ENCODE measurements at regions not wholly inside any gene's neighbourhood (a gene's known extent, or its start where the extent isn't known, plus 50 kb on each side); places are given as distances from the start of the nearest gene placed in this dataset.

- no peak overlapping the region for H3K4me3 ChIP-seq (ENCODE audit: low read depth, low read length)
- DNase-seq (ENCODE audit: low read depth): no peak
- in situ Hi-C loops (cut with HindIII; ENCODE audit: low sequenced_read_pairs): no loop called here
- TF ChIP-seq, protein P1, sequence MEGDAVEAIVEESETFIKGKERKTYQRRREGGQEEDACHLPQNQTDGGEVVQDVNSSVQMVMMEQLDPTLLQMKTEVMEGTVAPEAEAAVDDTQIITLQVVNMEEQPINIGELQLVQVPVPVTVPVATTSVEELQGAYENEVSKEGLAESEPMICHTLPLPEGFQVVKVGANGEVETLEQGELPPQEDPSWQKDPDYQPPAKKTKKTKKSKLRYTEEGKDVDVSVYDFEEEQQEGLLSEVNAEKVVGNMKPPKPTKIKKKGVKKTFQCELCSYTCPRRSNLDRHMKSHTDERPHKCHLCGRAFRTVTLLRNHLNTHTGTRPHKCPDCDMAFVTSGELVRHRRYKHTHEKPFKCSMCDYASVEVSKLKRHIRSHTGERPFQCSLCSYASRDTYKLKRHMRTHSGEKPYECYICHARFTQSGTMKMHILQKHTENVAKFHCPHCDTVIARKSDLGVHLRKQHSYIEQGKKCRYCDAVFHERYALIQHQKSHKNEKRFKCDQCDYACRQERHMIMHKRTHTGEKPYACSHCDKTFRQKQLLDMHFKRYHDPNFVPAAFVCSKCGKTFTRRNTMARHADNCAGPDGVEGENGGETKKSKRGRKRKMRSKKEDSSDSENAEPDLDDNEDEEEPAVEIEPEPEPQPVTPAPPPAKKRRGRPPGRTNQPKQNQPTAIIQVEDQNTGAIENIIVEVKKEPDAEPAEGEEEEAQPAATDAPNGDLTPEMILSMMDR (IDR thresholded peaks at IDR 0.05; ENCODE audit: low read depth, low read length, missing control alignments): no peak
These were observed 75.5 kb upstream of the CBLB start for GRCh38 chr3:105944276-105944675.

DNA sequence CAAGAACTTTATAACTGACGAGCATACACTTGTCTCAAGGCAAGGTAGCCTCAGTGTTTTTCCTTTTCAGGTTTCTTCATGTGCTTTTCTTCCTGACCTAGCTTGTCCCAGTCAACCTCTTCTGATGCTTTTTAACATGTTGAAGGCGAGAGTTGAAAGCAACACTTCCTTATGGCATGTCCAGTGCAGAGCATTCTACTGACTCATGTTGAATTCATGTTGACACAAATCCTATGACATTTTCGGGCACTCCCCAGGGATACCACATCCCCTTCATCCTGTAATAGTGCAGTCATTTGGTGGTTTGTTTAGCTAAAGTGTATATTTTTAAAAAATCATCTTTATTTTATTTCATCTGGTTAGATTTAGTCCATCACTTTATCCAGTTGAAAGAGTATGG lies 75.9 kb upstream of the CBLB start:
- in situ Hi-C loops (cut with HindIII; ENCODE audit: low sequenced_read_pairs): no loop called here
- TF ChIP-seq, protein P1 (IDR thresholded peaks at IDR 0.05; ENCODE audit: low read depth, low read length, missing control alignments): no peak
- no peak overlapping the region for H3K4me3 ChIP-seq (ENCODE audit: low read depth, low read length)
- no peak for DNase-seq (ENCODE audit: low read depth)

GRCh38 chr3:105948101-105948500 lies 79.3 kb upstream of the CBLB start:
- in situ Hi-C loops (cut with HindIII; ENCODE audit: low sequenced_read_pairs): no loop called here
- TF ChIP-seq, protein P1 (IDR thresholded peaks at IDR 0.05; ENCODE audit: low read depth, low read length, missing control alignments): no peak
- H3K4me3 ChIP-seq (ENCODE audit: low read depth, low read length): no peak overlapping the region
- no peak for DNase-seq (ENCODE audit: low read depth)

- in situ Hi-C loops (cut with HindIII; ENCODE audit: low sequenced_read_pairs): no loop called here
- DNase-seq (ENCODE audit: low read depth): no peak
- no peak overlapping the region for H3K4me3 ChIP-seq (ENCODE audit: low read depth, low read length)
- TF ChIP-seq, protein P1 (IDR thresholded peaks at IDR 0.05; ENCODE audit: low read depth, low read length, missing control alignments): no peak
These were observed 82.2 kb upstream of the CBLB start for GRCh38 chr3:105950881-105951600.

GRCh38 chr3:105953831-105954230 lies 85.0 kb upstream of the CBLB start:
- DNase-seq (ENCODE audit: low read depth): no peak
- in situ Hi-C loops (cut with HindIII; ENCODE audit: low sequenced_read_pairs): no loop called here
- no peak overlapping the region for H3K4me3 ChIP-seq (ENCODE audit: low read depth, low read length)
- TF ChIP-seq, protein P1 (IDR thresholded peaks at IDR 0.05; ENCODE audit: low read depth, low read length, missing control alignments): no peak

GRCh38 chr3:105956306-105956705 lies 87.5 kb upstream of the CBLB start:
- no peak overlapping the region for H3K4me3 ChIP-seq (ENCODE audit: low read depth, low read length)
- DNase-seq (ENCODE audit: low read depth): no peak
- TF ChIP-seq, protein P1 (IDR thresholded peaks at IDR 0.05; ENCODE audit: low read depth, low read length, missing control alignments): no peak
- in situ Hi-C loops (cut with HindIII; ENCODE audit: low sequenced_read_pairs): no loop called here

All from astrocyte of the cerebellum (primary cell).